GM03348 (cell line): ENCODE measurements at regions not wholly inside any gene's neighbourhood (a gene's known extent, or its start where the extent isn't known, plus 50 kb on each side); places are given as distances from the start of the nearest gene placed in this dataset.
"Not testable (repeated sequence)": the region's sequence is repeated elsewhere in the genome, so short reads cannot be mapped to it uniquely, and the experiment has no call there.

Experiments
- DNase-seq: peaks from one replicate; pipeline ENCODE4 v3.0.0; 2012; ENCODE audit warnings: low spot score

- no peak for DNase-seq
These were observed 548.3 kb downstream of the MN1 start for GRCh38 chr22:27253108-27253902.

DNA sequence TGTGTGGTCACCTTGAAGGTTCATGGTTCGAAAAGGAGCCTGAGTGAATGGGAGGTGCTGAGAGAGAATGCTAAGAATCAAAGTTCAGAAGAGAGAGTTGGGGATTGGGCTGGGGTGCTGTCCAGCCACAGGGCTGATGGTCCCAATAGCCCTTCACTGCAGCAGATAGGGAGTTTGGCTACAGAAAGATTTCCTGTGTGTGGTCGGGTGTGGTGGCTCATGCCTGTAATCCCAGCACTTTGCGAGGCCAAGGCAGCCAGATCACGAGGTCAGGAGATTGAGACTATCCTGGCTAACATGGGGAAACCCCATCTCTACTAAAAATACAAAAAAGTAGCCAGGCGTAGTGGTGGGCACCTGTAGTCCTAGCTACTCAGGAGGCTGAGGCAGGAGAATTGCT, 547.5 kb downstream of the MN1 start:
- not testable (repeated sequence) for DNase-seq

- DNase-seq = no peak
These were observed 546.0 kb downstream of the MN1 start for GRCh38 chr22:27255580-27255979.

GRCh38 chr22:27257987-27258386, 543.6 kb downstream of the MN1 start:
- no peak for DNase-seq

DNA sequence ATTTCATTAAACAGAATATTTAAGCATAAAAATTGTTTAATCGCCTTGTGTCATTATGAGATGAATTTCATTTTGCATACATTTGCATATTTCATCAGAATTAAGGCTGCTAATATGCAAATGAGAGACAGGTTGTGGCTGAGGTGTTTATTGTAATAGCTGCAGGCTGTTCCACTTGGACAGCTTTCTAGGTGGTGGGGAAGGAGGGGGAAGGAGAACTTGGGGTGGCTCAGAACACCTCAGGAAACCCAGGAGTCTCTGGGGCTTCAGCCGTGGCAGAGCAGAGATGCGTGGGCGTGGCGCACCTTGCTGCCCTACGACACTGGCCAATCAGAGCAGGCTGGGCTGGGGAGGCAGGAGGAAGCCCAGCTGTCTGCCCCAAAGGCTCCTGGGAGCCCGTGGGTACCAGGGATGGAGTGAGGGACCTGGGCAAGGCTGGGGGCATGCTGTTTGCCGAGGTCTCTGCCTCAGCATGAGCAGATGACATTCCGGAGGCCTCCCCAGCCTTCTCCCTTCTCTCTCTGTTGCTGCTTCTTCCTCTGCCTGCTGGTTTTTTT, 542.9 kb downstream of the MN1 start:
- no peak for DNase-seq

GRCh38 chr22:27259433-27259832, 542.1 kb downstream of the MN1 start:
- DNase-seq = no peak

DNA sequence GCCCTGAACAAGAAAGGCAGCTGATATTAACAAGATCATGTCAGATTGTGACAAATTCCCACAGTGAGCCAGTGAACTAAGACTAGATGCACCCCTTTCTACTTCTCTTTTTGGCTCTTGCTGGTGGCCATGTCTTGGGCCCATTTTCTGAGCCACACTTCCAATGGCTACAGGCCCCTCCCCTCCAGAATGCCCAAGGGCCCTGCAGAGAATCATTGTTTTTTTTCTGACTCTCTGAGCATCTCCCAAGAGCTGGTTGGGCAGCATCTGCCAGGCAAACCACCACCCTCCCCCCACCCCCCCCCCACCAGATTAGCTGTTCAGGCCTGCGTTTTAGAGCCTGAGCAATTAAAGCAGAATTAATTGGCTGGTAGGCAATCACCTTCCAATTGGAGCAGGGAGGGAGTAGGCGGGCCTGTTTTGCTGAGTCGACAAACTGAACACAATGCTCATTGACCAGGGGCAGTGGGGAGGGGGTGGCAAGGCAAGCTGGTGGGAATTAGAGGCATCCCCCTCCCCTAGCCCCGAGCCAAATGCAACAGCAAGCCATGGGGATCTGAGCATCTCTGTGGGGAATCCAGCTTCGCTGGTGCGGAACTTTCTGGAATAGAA, 541.4 kb downstream of the MN1 start:
- no peak for DNase-seq

- no peak for DNase-seq
These were observed 539.2 kb downstream of the MN1 start for GRCh38 chr22:27262361-27262760.

- no peak for DNase-seq
These were observed 537.4 kb downstream of the MN1 start for GRCh38 chr22:27264184-27264583.

DNA sequence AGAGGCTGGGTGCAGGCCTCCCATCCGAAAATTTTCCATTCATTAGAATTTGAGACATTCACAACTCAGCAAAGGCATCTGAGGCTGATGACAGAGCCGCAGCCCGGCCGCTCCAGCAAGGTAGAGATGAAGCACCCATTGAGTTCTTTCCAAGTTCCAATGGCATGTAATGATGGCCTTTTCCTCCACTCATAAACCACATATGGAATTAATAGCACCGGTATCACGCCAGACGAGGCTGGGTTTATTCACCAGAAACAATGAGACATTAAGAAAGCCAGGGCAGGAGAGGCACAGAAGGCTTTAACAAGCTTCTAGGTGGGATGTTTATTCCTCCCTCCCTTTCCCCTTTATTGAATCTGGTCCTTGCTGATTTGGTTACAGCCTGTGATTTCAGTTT, 534.4 kb downstream of the MN1 start:
- peak; percentile 88 for DNase-seq

- no peak for DNase-seq
These were observed 531.6 kb downstream of the MN1 start for GRCh38 chr22:27269751-27270543.

- DNase-seq = no peak
These were observed 530.6 kb downstream of the MN1 start for GRCh38 chr22:27270818-27271510.

DNA sequence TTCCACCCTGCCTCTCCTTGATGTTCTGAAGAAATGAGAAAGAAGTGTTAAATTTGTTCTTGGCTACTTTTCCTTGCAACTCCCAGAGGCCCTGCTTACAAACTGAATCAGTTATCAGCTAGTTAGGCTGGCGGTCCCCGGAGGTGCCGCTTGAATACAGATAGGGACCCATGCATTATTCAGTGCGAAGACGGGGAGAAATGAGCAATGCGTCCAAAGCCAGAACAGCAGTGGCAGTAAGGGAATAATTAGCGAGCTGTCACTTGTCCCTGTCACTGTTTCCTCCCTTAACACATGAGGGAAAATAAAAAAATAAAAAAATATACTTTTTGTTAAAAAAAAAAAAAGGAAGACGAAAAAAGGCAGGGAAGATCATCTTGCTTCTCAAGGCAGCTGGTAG, 528.1 kb downstream of the MN1 start:
- no peak for DNase-seq

- DNase-seq = no peak
These were observed 527.7 kb downstream of the MN1 start for GRCh38 chr22:27273853-27274252.

GRCh38 chr22:27274770-27275449, 526.6 kb downstream of the MN1 start:
- no peak for DNase-seq

DNA sequence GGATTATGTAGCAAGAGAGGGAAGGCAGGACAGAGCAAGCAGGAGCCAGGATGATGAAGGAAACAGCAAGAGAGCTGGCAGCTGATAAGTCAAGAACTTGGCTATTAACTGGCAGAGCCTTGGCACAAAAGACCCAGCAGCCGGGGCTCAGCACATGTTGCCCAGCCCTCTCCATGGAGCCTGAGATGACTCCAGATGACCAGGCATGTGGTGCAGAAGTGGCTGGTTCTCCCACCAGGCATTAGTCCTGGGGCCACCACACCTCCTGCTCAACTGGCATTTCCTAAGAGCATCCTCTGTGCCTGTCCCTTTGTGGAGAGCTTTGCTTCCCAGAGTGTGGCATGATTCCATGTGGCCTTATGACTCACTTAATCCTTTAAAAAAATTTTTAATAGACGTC, 522.6 kb downstream of the MN1 start:
- DNase-seq = no peak

GRCh38 chr22:27283240-27283639, 518.3 kb downstream of the MN1 start:
- DNase-seq = no peak

DNA sequence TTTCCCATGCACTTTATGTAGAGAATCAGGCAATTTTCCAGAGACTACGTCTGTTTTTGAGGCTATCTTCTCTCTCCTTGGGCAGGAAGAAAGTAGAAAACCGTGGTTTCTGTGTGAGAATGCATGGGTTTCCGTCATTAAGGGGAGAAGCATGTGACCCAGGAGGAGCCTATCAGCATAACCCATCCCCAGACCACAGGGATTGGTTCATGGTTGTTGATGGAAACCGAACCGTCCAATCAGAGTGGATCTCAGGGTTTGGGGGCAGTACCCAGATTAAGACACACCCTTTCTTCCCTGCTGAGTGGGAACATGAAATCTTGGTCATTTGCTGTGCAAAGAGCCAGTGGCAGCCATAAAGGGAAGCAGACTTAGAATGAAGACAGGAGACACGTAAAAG, 517.8 kb downstream of the MN1 start:
- no peak for DNase-seq

DNA sequence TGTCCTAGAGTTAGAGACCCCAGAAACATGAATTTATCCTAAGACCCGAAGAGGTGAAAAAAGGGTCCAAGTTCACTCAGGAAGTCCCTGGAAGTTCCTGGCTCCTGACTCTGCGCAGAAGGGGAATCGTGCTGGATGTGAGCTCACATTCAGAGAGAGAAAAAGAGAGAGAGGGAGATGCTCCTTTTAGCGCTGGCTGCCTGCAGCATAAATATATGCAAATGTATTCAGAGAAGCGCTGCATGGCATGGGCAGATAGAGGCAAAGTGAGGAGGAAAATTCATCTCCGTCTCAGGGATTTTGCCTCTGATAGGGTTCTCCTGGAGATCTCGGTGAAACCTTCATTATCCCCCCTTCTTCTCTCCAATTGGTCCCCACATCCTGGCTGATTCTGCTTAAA, 517.2 kb downstream of the MN1 start:
- DNase-seq = no peak

GRCh38 chr22:27286711-27287110, 514.8 kb downstream of the MN1 start:
- no peak for DNase-seq

- DNase-seq = no peak
These were observed 508.8 kb downstream of the MN1 start for GRCh38 chr22:27292542-27293299.
